CD14-positive monocyte (primary cell): ENCODE measurements at regions not wholly inside any gene's neighbourhood (a gene's known extent, or its start where the extent isn't known, plus 50 kb on each side); places are given as distances from the start of the nearest gene placed in this dataset.

ENCODE experiments used
- DNase-seq, 3 donors: peaks; one replicate each; pipeline ENCODE4 v3.0.0-alpha.2; 2011 to 2022
- H2AFZ ChIP-seq: 2 replicates; pipeline ENCODE4 v1.6.0; 2012; ENCODE audit warnings: mild to moderate bottlenecking, low read depth, low read length, inconsistent platforms; ENCODE audit not compliant: insufficient read depth, poor library complexity, severe bottlenecking
- H3K27ac ChIP-seq, 2 donors: 1 replicate in 1 of 2; 2 replicates in 1 of 2; pipeline ENCODE4 v1.5.1; 2012 to 2013; ENCODE audit warnings: low read length in 2 of 2, control low read depth in 1 of 2, inconsistent platforms in 1 of 2, low read depth in 1 of 2, mild to moderate bottlenecking in 1 of 2
- H3K27me3 ChIP-seq, 2 donors: one replicate each; pipeline versions ENCODE4 v1.6.0 to v1.6.1; 2011 to 2013; ENCODE audit warnings: low read length in 2 of 2; ENCODE audit not compliant: control insufficient read depth in 2 of 2, insufficient read depth in 2 of 2
- H3K36me3 ChIP-seq, 2 donors: replicated peaks in 1 of 2; 1 replicate in 1 of 2; 2 replicates in 1 of 2; pipeline versions ENCODE4 v1.5.1 to v1.6.1; 2012 to 2013; ENCODE audit warnings: low read length in 2 of 2, control low read depth in 1 of 2, inconsistent platforms in 1 of 2, mild to moderate bottlenecking in 1 of 2; ENCODE audit not compliant: insufficient read depth in 2 of 2, control insufficient read depth in 1 of 2
- H3K4me1 ChIP-seq, 2 donors: 1 replicate in 1 of 2; 2 replicates in 1 of 2; pipeline versions ENCODE4 v1.5.1 to v1.6.1; 2012 to 2013; ENCODE audit warnings: low read length in 2 of 2, control low read depth in 1 of 2, inconsistent platforms in 1 of 2, mild to moderate bottlenecking in 1 of 2, moderate library complexity in 1 of 2; ENCODE audit not compliant: insufficient read depth in 2 of 2, control insufficient read depth in 1 of 2
- H3K4me2 ChIP-seq: replicated peaks from 2 replicates; pipeline ENCODE3; 2012; ENCODE audit warnings: low read length, moderate library complexity, mild to moderate bottlenecking; ENCODE audit not compliant: poor library complexity, severe bottlenecking; ENCODE audit errors: extremely low read depth
- H3K4me3 ChIP-seq, 3 experiments: fragments of 200-600 bp in 1 of 3; sonication (generic) in 1 of 3; replicated peaks in 1 of 3; 1 replicate in 2 of 3; 2 replicates in 1 of 3; pipeline ENCODE4 v1.5.1; 2011 to 2013; ENCODE audit warnings: low read length in 3 of 3, mild to moderate bottlenecking in 3 of 3, control low read depth in 2 of 3, low read depth in 2 of 3, inconsistent platforms in 1 of 3, moderate library complexity in 1 of 3
- H3K79me2 ChIP-seq: 2 replicates; pipeline ENCODE4 v1.6.0; 2012; ENCODE audit warnings: mild to moderate bottlenecking, control low read depth, inconsistent platforms, low read length, moderate library complexity; ENCODE audit not compliant: insufficient read depth
- H3K9ac ChIP-seq: 2 replicates; pipeline ENCODE4 v1.6.0; 2017; ENCODE audit warnings: low read length, mild to moderate bottlenecking; ENCODE audit not compliant: insufficient read depth, poor library complexity, severe bottlenecking
- H3K9me3 ChIP-seq, 2 donors: replicated peaks in 1 of 2; 1 replicate in 1 of 2; 2 replicates in 1 of 2; pipeline versions ENCODE4 v1.5.1 to v1.6.1; 2012 to 2013; ENCODE audit warnings: low read length in 2 of 2, control low read depth in 1 of 2; ENCODE audit not compliant: control insufficient read depth in 1 of 2, insufficient read depth in 1 of 2
- H4K20me1 ChIP-seq: 2 replicates; pipeline ENCODE4 v1.6.0; 2012; ENCODE audit warnings: mild to moderate bottlenecking, low read length, control low read depth, moderate library complexity; ENCODE audit not compliant: insufficient read depth
- H3K27ac Mint-ChIP-seq, 7 donors: one replicate each; pipeline ENCODE4 v1.8.0; 2020; ENCODE audit warnings: mild to moderate bottlenecking in 7 of 7, mixed read lengths in 7 of 7, moderate library complexity in 6 of 7, inconsistent platforms in 2 of 7
- H3K27me3 Mint-ChIP-seq, 3 donors: one replicate each; pipeline ENCODE4 v1.8.0; 2021 to 2022; ENCODE audit warnings: low read depth in 3 of 3, mild to moderate bottlenecking in 3 of 3, mixed read lengths in 3 of 3, moderate library complexity in 3 of 3, inconsistent platforms in 1 of 3
- H3K36me3 Mint-ChIP-seq, 2 donors: one replicate each; pipeline ENCODE4 v1.8.0; 2020; ENCODE audit warnings: mixed read lengths in 2 of 2, inconsistent platforms in 1 of 2, mild to moderate bottlenecking in 1 of 2
- H3K4me1 Mint-ChIP-seq: one replicate; pipeline ENCODE4 v1.8.0; 2020; ENCODE audit warnings: mild to moderate bottlenecking, mixed read lengths
- H3K4me3 Mint-ChIP-seq, 2 donors: one replicate each; pipeline ENCODE4 v1.8.0; 2020; ENCODE audit warnings: mild to moderate bottlenecking in 2 of 2, mixed read lengths in 2 of 2, moderate library complexity in 1 of 2
- H3K9me3 Mint-ChIP-seq, 7 donors: one replicate each; pipeline ENCODE4 v1.8.0; 2020 to 2022; ENCODE audit warnings: mixed read lengths in 7 of 7, mild to moderate bottlenecking in 6 of 7, moderate library complexity in 6 of 7, inconsistent platforms in 2 of 7
- WGBS: methylation state at CpG from one replicate; pipeline ENCODE4 v1.1.5; 2013; ENCODE audit warnings: missing lambda C conversion rate; ENCODE audit not compliant: insufficient coverage; 5-methylcytosine and 5-hydroxymethylcytosine counted together
- intact Hi-C, 2 donors: fragments of 100-400 bp; cut with micrococcal nuclease; formaldehyde crosslinking; loops; one replicate each; pipeline versions ENCODE4 v1.15.0 to v1.15.1; 2023
- TF ChIP-seq, protein P1 (sequence below): fragments of 200-600 bp; IDR thresholded peaks from one replicate; pipeline ENCODE4 v1.8.0; 2022; ENCODE audit warnings: antibody characterized with exemption, mild to moderate bottlenecking

DNA sequence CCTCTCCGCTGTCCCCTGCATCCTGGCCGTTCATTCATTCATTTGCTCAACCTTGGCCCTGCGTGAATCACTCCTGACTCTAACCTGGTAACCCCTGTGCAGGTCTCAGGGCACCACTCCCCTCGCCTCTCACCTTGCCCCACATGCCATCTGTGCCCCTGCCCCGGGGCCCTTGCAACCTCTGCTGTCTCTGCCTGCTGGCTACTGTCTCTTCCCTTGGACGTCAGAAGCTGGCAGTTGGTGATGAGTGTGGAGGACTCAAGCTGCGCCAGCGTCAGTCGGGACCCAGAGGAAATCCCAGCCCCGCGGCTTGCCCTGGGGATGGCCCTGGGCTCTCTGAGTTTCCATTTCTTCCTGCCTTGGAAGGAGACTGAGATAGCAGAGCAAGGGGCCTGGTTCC, 154.9 kb downstream of the OLFM1 start:
- H3K4me2 ChIP-seq, result no peak overlapping the region
- no peak overlapping the region for H3K9ac ChIP-seq
- no peak overlapping the region for H3K4me3 ChIP-seq
- no peaks in the 10 kb centered on the region for H4K20me1 ChIP-seq
- intact Hi-C loops, result no loop called here
- H3K4me3 Mint-ChIP-seq, result no peak overlapping the region
- no peak overlapping the region for H3K27ac Mint-ChIP-seq
- H3K4me1 ChIP-seq, result no peaks in the 10 kb centered on the region
- 89% methylated on average over 9 of the region's 11 CpGs for WGBS
- no peak overlapping the region for H2AFZ ChIP-seq
- H3K36me3 Mint-ChIP-seq, result no peaks in the 10 kb centered on the region
- no peaks in the 10 kb centered on the region for H3K36me3 ChIP-seq
- H3K9me3 Mint-ChIP-seq, result peaks cover 0 to 2% (median 0%) of the 10 kb centered on the region in 7 donors
- no peaks in the 10 kb centered on the region for H3K79me2 ChIP-seq
- no peak overlapping the region for H3K27ac ChIP-seq
- no peaks in the 10 kb centered on the region for H3K4me1 Mint-ChIP-seq
- TF ChIP-seq, protein P1, sequence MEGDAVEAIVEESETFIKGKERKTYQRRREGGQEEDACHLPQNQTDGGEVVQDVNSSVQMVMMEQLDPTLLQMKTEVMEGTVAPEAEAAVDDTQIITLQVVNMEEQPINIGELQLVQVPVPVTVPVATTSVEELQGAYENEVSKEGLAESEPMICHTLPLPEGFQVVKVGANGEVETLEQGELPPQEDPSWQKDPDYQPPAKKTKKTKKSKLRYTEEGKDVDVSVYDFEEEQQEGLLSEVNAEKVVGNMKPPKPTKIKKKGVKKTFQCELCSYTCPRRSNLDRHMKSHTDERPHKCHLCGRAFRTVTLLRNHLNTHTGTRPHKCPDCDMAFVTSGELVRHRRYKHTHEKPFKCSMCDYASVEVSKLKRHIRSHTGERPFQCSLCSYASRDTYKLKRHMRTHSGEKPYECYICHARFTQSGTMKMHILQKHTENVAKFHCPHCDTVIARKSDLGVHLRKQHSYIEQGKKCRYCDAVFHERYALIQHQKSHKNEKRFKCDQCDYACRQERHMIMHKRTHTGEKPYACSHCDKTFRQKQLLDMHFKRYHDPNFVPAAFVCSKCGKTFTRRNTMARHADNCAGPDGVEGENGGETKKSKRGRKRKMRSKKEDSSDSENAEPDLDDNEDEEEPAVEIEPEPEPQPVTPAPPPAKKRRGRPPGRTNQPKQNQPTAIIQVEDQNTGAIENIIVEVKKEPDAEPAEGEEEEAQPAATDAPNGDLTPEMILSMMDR, result no peak
- peaks cover 7 to 19% (median 11%) of the 10 kb centered on the region in 3 donors for H3K27me3 Mint-ChIP-seq
- DNase-seq, result no peak
- no peaks in the 10 kb centered on the region for H3K9me3 ChIP-seq
- H3K27me3 ChIP-seq, result no peaks in the 10 kb centered on the region

DNA sequence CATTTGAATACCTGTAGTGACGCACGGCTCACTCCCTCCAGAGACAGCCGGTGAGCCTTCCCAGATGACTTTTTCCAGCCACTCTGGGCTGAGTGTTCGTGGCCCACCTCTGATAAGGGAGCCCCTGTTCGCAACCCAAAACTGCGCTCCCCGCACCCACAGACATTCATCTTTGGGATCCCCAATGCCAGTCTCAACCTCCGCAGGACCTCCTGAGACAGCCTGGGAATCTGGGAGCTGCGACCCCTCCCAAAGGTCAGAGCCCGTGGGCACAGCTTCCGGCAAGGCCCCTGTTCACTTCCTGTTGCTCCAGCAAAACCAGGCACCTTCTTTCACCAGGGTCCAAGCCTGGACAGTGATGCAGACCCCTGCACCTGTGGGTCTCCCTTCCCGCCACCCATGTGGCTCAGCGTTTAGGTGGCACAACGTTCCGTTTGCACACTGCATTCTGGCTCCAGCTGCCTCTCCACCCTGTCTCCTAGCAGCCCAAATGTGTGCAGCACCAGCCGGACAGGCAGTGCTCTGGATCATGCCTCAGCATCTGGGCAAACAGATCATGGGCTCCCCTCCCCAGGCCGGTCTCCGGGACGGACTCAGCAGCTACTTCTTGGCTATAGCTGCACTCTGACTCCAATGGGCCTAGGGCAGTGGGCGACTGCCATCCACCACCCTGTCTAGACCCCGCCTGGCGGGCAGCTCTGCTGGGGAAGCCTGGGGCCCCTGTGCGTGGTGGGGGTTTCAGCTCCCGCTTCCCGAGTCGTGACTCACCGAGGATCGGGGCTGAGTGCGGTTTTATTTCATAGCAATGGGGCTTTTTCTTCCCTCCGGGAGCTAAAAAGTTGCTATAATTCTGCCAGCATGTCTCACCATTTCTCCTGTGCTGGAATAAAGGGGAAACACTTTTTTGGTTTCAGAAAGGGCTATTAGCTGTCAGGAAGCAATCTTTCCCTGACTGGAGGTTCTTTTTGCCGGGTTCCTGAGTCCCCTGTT, 156.0 kb downstream of the OLFM1 start:
- H4K20me1 ChIP-seq, result no peaks in the 10 kb centered on the region
- H3K27ac Mint-ChIP-seq, result no peak overlapping the region
- no peaks in the 10 kb centered on the region for H3K36me3 ChIP-seq
- no peak overlapping the region for H3K4me3 Mint-ChIP-seq
- no peaks in the 10 kb centered on the region for H3K27me3 ChIP-seq
- H3K4me2 ChIP-seq, result no peak overlapping the region
- H3K27me3 Mint-ChIP-seq, result peaks cover 7 to 17% (median 11%) of the 10 kb centered on the region in 3 donors
- H3K36me3 Mint-ChIP-seq, result no peaks in the 10 kb centered on the region
- no peaks in the 10 kb centered on the region for H3K9me3 Mint-ChIP-seq
- no peak overlapping the region for H3K27ac ChIP-seq
- H3K4me1 ChIP-seq, result no peaks in the 10 kb centered on the region
- no peak overlapping the region for H3K4me3 ChIP-seq
- H3K79me2 ChIP-seq, result no peaks in the 10 kb centered on the region
- no peaks in the 10 kb centered on the region for H3K4me1 Mint-ChIP-seq
- DNase-seq, result no peak
- no peak overlapping the region for H3K9ac ChIP-seq
- TF ChIP-seq, protein P1, result no peak
- intact Hi-C loops, result no loop called here
- 79% methylated on average over 21 of the region's 31 CpGs for WGBS
- no peaks in the 10 kb centered on the region for H3K9me3 ChIP-seq
- H2AFZ ChIP-seq, result no peak overlapping the region
